GM12878 (cell line): ENCODE measurements at regions not wholly inside any gene's neighbourhood (a gene's known extent, or its start where the extent isn't known, plus 50 kb on each side); places are given as distances from the start of the nearest gene placed in this dataset.

ENCODE experiments used
- ATAC-seq: fragments of 200-7000 bp; cut with Tn5 transposase; 3 replicates; pipeline ENCODE4 v1.9.1; 2020; ENCODE audit warnings: mild to moderate bottlenecking, moderate library complexity
- BruUV-seq: library from RNA; stranded (reverse); fragments of 400-500 nt; replicated peaks from 2 replicates; lab custom pipeline; 2021; lab: Mats Ljungman, UMichigan
- CTCF ChIA-PET: fragments of 300-600 bp; sonication (Branson Sonifier 250); formaldehyde crosslinking; extraction: SDS; loops from one replicate; lab custom pipeline; 2021; ENCODE audit warnings: inconsistent platforms; lab: Yijun Ruan, JAX
- POLR2A ChIA-PET: fragments of 350-600 bp; formaldehyde crosslinking; extraction: SDS; loops from one replicate; lab custom pipeline; 2021; ENCODE audit warnings: inconsistent platforms; lab: Charles Lee
- RAD21 ChIA-PET: fragments of 300-600 bp; sonication (Branson Sonifier 250); formaldehyde crosslinking; loops from one replicate; lab custom pipeline; 2023; ENCODE audit warnings: antibody characterized with exemption; ENCODE audit not compliant: unreplicated experiment; lab: Charles Lee
- SMC1A ChIA-PET: fragments of 300-600 bp; sonication (Branson Sonifier 250); formaldehyde crosslinking; loops from one replicate; lab custom pipeline; 2023; ENCODE audit not compliant: unreplicated experiment, uncharacterized antibody; lab: Charles Lee
- DNase-seq: peaks from one replicate; pipeline ENCODE4 v3.0.0-alpha.2; 2011; ENCODE audit warnings: low read depth, low spot score
- FAIRE-seq: peaks from 3 replicates; lab custom pipeline; 2011; peaks lifted over from hg19 to GRCh38; lab: Jason Lieb, UNC
- H2AFZ ChIP-seq: 2 replicates; pipeline ENCODE4 v1.6.0; 2011; ENCODE audit warnings: low read depth, low read length, control low read depth; ENCODE audit not compliant: control insufficient read depth
- H3K27ac ChIP-seq: 2 replicates; pipeline ENCODE4 v1.5.1; 2011; ENCODE audit warnings: control low read depth; ENCODE audit not compliant: control insufficient read depth, insufficient read depth
- H3K27me3 ChIP-seq, 2 experiments: replicated peaks in 1 of 2; 2 replicates each; pipeline versions ENCODE4 v1.6.0 to v1.6.1; 2011; ENCODE audit warnings: low read length in 1 of 2; ENCODE audit not compliant: control insufficient read depth in 2 of 2, insufficient read depth in 2 of 2
- H3K36me3 ChIP-seq, 2 experiments: 2 replicates each; pipeline ENCODE4 v1.5.1; 2011; ENCODE audit warnings: low read length in 1 of 2; ENCODE audit not compliant: control insufficient read depth in 2 of 2, insufficient read depth in 2 of 2
- H3K4me1 ChIP-seq: 2 replicates; pipeline ENCODE4 v1.6.1; 2011; ENCODE audit warnings: mild to moderate bottlenecking, low read length, moderate library complexity, mixed read lengths; ENCODE audit not compliant: control insufficient read depth, insufficient read depth
- H3K4me2 ChIP-seq: 2 replicates; pipeline ENCODE4 v1.6.0; 2011; ENCODE audit warnings: control low read depth; ENCODE audit not compliant: control insufficient read depth, insufficient read depth
- H3K4me3 ChIP-seq: fragments of 200-600 bp; sonication (generic); 2 replicates; pipeline ENCODE4 v1.5.1; 2016
- H3K79me2 ChIP-seq: 2 replicates; pipeline ENCODE4 v1.6.0; 2011; ENCODE audit warnings: low read length; ENCODE audit not compliant: control insufficient read depth, insufficient read depth
- H3K9ac ChIP-seq: 2 replicates; pipeline ENCODE4 v1.8.0; 2011; ENCODE audit warnings: low read length, control low read depth, mixed read lengths; ENCODE audit not compliant: control insufficient read depth, insufficient read depth
- H3K9me3 ChIP-seq: replicated peaks from 3 replicates; pipeline ENCODE4 v1.5.1; 2011; ENCODE audit warnings: mild to moderate bottlenecking, low read length; ENCODE audit not compliant: control insufficient read depth, insufficient read depth
- H4K20me1 ChIP-seq: 2 replicates; pipeline ENCODE4 v1.6.0; 2011; ENCODE audit not compliant: control insufficient read depth, insufficient read depth
- ATF7 ChIP-seq: fragments of 450-650 bp; IDR thresholded peaks from 2 replicates; pipeline ENCODE4 v1.6.1; 2016; ENCODE audit warnings: low read depth, mild to moderate bottlenecking
- BACH1 ChIP-seq: fragments of 450-650 bp; IDR thresholded peaks from 2 replicates; pipeline ENCODE4 v1.6.1; 2017; ENCODE audit warnings: mild to moderate bottlenecking, borderline replicate concordance
- CHD2 ChIP-seq: IDR thresholded peaks from 2 replicates; pipeline ENCODE4 v1.6.1; 2011; ENCODE audit warnings: low read depth, low read length, improper control_type of control experiment, borderline replicate concordance
- NFYA ChIP-seq: IDR thresholded peaks from 2 replicates; pipeline ENCODE4 v1.6.1; 2011; ENCODE audit warnings: low read depth, mild to moderate bottlenecking, low read length, improper control_type of control experiment, borderline replicate concordance
- PAX5 ChIP-seq: IDR thresholded peaks from 2 replicates; pipeline ENCODE4 v1.6.1; 2011; ENCODE audit warnings: low read depth, low read length, borderline replicate concordance
- POLR2AphosphoS2 ChIP-seq: IDR thresholded peaks from 2 replicates; pipeline ENCODE4 v1.6.1; 2011; ENCODE audit warnings: low read depth, mild to moderate bottlenecking, low read length, improper control_type of control experiment, moderate library complexity
- RAD21 ChIP-seq: IDR thresholded peaks from 2 replicates; pipeline ENCODE4 v1.6.1; 2011; ENCODE audit warnings: mild to moderate bottlenecking, low read depth, low read length, moderate library complexity; ENCODE audit not compliant: insufficient read depth
- RFX5 ChIP-seq: IDR thresholded peaks from 2 replicates; pipeline ENCODE4 v1.6.1; 2011; ENCODE audit warnings: low read depth, low read length, improper control_type of control experiment
- TCF7 ChIP-seq: IDR thresholded peaks from 2 replicates; pipeline ENCODE4 v1.6.1; 2014; ENCODE audit warnings: antibody characterized with exemption, borderline replicate concordance
- YY1 ChIP-seq: IDR thresholded peaks from 2 replicates; pipeline ENCODE4 v1.6.1; 2011; ENCODE audit warnings: low read depth, mild to moderate bottlenecking, low read length
- WGBS: methylation state at CpG from one replicate; pipeline ENCODE4 v1.1.6; 2016; ENCODE audit warnings: low lambda C conversion rate; ENCODE audit not compliant: insufficient replicate concordance, insufficient coverage; ENCODE audit errors: missing lambda C conversion rate; 5-methylcytosine and 5-hydroxymethylcytosine counted together
- in situ Hi-C: fragments of 300-500 bp; cut with MboI; formaldehyde crosslinking; loops from 9 replicates; pipeline ENCODE4 v1.14.3; 2018; ENCODE audit warnings: mixed read lengths
- intact Hi-C: fragments of 100-400 bp; cut with micrococcal nuclease; formaldehyde crosslinking; loops from one replicate; pipeline ENCODE4 v1.14.2; 2022; ENCODE audit not compliant: unreplicated experiment
- TF ChIP-seq, protein P1 (sequence below): IDR thresholded peaks from 2 replicates; pipeline ENCODE4 v1.6.1; 2011; ENCODE audit warnings: mild to moderate bottlenecking, low read depth, low read length, moderate library complexity; ENCODE audit not compliant: insufficient replicate concordance
- TF ChIP-seq, protein P2 (sequence below): fragments of 150-350 bp; IDR thresholded peaks from 2 replicates; pipeline ENCODE4 v1.6.1; 2016; ENCODE audit warnings: low read depth, low read length

DNA sequence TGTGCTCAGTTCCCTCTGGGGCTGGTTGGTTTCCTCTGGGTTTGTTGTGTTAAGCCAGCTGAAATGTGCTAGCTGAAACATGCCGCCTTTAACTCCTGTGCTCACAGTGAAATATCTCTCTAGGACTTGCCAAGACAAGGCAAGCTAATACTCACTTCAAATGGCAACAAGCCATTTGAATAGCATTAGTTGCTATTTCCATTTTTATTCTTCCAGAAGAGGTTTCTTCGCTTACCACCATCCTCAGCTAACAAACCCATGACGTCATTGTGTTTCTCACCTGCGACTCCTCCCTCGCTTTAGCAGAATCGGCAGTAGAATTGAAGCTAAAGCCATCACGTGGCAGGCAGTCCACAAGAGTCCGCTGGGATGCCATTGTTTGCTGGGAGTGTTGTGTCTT lies 61.3 kb downstream of the ZNF22 start:
- in situ Hi-C loops (no loop called here), intact Hi-C loops (no loop called here)
- ChIA-PET CTCF (no interaction called here), RAD21 (no interaction called here), POLR2A (interaction anchor here (0.6 kb wide), 1 partner anchor 1265 kb away, joined by 3 read pairs; no protein-coding TSS in a partner anchor), SMC1A (interaction anchor here (1.2 kb wide), 1 partner anchor 11 kb away, joined by 5 read pairs; no protein-coding TSS in a partner anchor)
- Histone ChIP-seq H3K4me1 (no peaks in the 10 kb centered on the region), H4K20me1 (no peaks in the 10 kb centered on the region), H3K79me2 (no peaks in the 10 kb centered on the region), H3K27me3 (no peaks in the 10 kb centered on the region), H3K4me2 (no peak overlapping the region), H2AFZ (no peak overlapping the region), H3K9me3 (no peaks in the 10 kb centered on the region), H3K27ac (no peak overlapping the region), H3K4me3 (no peak overlapping the region), H3K36me3 (no peaks in the 10 kb centered on the region), H3K9ac (no peak overlapping the region)
- FAIRE-seq (no peak), ATAC-seq (no peak), DNase-seq (no peak)
- no TSS peak for BruUV-seq
- TF ChIP-seq ATF7 (peak; percentile 43; the same call in 1 of the 2 replicates), RFX5 (no peak)
- 42% methylated on average over 8 of the region's 8 CpGs for WGBS

DNA sequence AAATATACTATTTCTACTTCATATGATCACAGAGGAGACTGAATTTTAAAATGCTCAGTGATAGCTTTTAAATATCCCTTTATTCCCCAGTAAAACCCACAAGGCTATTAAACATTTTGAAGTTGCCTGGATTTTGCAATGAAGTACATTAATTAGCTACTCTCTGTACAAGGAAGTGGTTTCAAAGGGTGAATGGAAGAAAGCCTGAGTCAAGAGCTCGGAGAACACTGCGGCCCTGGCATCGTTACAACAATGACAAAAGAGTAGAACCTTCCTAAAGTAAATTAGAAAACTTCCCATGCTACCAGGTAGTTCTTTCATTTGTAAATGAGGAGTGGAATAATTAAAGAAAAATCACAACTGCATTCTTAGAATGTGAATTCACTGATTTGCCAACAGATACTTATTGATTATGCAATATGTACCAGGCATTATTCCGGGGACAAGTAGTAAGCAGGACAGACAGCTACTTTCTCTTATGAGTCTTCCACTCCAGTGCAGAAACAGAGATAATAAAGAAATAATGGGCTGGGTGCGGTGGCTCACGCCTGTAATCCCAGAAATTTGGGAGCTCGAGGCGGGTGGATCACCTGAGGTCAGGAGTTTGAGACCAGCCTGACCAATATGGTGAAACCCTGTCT lies 63.0 kb downstream of the ZNF22 start:
- Histone ChIP-seq H4K20me1 (no peaks in the 10 kb centered on the region), H3K36me3 (no peaks in the 10 kb centered on the region), H3K4me1 (no peaks in the 10 kb centered on the region), H3K9ac (no peak overlapping the region), H3K27ac (no peak overlapping the region), H3K9me3 (no peaks in the 10 kb centered on the region), H3K79me2 (no peaks in the 10 kb centered on the region), H3K4me2 (no peak overlapping the region), H2AFZ (no peak overlapping the region), H3K27me3 (no peaks in the 10 kb centered on the region), H3K4me3 (no peak overlapping the region)
- CTCF ChIA-PET: interaction anchor here (0.7 kb wide), 1 partner anchor 63 kb away, joined by 3 read pairs; the partner anchor contains the start of gene ZNF22
- RAD21 ChIA-PET: no interaction called here
- in situ Hi-C loops: no loop called here
- WGBS: 51% methylated on average over 8 of the region's 8 CpGs
- BruUV-seq: no TSS peak
- POLR2A ChIA-PET: no interaction called here
- no peak for ATAC-seq
- FAIRE-seq: no peak
- intact Hi-C loops: no loop called here
- SMC1A ChIA-PET: no interaction called here
- no peak for DNase-seq
- TF ChIP-seq YY1 (no peak), RAD21 (no peak), CHD2 (no peak), NFYA (no peak), TCF7 (no peak), BACH1 (no peak), ATF7 (no peak), PAX5 (no peak), POLR2AphosphoS2 (no peak)
- TF ChIP-seq, protein P1, sequence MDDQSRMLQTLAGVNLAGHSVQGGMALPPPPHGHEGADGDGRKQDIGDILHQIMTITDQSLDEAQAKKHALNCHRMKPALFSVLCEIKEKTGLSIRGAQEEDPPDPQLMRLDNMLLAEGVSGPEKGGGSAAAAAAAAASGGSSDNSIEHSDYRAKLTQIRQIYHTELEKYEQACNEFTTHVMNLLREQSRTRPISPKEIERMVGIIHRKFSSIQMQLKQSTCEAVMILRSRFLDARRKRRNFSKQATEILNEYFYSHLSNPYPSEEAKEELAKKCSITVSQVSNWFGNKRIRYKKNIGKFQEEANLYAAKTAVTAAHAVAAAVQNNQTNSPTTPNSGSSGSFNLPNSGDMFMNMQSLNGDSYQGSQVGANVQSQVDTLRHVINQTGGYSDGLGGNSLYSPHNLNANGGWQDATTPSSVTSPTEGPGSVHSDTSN: no peak
- TF ChIP-seq, protein P2, sequence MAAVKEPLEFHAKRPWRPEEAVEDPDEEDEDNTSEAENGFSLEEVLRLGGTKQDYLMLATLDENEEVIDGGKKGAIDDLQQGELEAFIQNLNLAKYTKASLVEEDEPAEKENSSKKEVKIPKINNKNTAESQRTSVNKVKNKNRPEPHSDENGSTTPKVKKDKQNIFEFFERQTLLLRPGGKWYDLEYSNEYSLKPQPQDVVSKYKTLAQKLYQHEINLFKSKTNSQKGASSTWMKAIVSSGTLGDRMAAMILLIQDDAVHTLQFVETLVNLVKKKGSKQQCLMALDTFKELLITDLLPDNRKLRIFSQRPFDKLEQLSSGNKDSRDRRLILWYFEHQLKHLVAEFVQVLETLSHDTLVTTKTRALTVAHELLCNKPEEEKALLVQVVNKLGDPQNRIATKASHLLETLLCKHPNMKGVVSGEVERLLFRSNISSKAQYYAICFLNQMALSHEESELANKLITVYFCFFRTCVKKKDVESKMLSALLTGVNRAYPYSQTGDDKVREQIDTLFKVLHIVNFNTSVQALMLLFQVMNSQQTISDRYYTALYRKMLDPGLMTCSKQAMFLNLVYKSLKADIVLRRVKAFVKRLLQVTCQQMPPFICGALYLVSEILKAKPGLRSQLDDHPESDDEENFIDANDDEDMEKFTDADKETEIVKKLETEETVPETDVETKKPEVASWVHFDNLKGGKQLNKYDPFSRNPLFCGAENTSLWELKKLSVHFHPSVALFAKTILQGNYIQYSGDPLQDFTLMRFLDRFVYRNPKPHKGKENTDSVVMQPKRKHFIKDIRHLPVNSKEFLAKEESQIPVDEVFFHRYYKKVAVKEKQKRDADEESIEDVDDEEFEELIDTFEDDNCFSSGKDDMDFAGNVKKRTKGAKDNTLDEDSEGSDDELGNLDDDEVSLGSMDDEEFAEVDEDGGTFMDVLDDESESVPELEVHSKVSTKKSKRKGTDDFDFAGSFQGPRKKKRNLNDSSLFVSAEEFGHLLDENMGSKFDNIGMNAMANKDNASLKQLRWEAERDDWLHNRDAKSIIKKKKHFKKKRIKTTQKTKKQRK: no peak
